DOHH2 (cell line): ENCODE measurements at regions not wholly inside any gene's neighbourhood (a gene's known extent, or its start where the extent isn't known, plus 50 kb on each side); places are given as distances from the start of the nearest gene placed in this dataset.

Experiments
- H3F3A ChIP-seq: fragments of 200-600 bp; sonication (generic), shearing (Covaris generic); 2 replicates; pipeline ENCODE4 v1.6.0; 2016; ENCODE audit warnings: antibody characterized with exemption, mild to moderate bottlenecking; ENCODE audit not compliant: control insufficient read depth, insufficient read depth
- H3K27ac ChIP-seq: fragments of 200-600 bp; sonication (generic); 2 replicates; pipeline ENCODE4 v1.5.1; 2014; ENCODE audit warnings: low read depth, mild to moderate bottlenecking, low read length, moderate library complexity
- H3K27me3 ChIP-seq: fragments of 200-600 bp; sonication (generic); 2 replicates; pipeline ENCODE4 v1.6.1; 2014; ENCODE audit warnings: mild to moderate bottlenecking, low read length, mixed read lengths; ENCODE audit not compliant: control insufficient read depth
- H3K36me3 ChIP-seq: fragments of 200-600 bp; sonication (generic); 2 replicates; pipeline ENCODE4 v1.6.1; 2014; ENCODE audit warnings: mild to moderate bottlenecking, low read length, moderate library complexity, mixed read lengths; ENCODE audit not compliant: control insufficient read depth
- H3K4me1 ChIP-seq: fragments of 200-600 bp; sonication (generic); 2 replicates; pipeline ENCODE4 v1.6.1; 2014; ENCODE audit warnings: mild to moderate bottlenecking, low read length, mixed read lengths; ENCODE audit not compliant: control insufficient read depth
- H3K4me2 ChIP-seq: fragments of 200-600 bp; sonication (generic); 2 replicates; pipeline ENCODE4 v1.6.0; 2014; ENCODE audit warnings: mild to moderate bottlenecking, low read length, moderate library complexity
- H3K4me3 ChIP-seq: fragments of 200-600 bp; sonication (generic); 2 replicates; pipeline ENCODE4 v1.5.1; 2014; ENCODE audit warnings: mild to moderate bottlenecking, low read length, mixed read lengths
- H3K79me2 ChIP-seq: fragments of 200-600 bp; sonication (generic); 2 replicates; pipeline ENCODE4 v1.6.1; 2014; ENCODE audit warnings: mild to moderate bottlenecking, low read length, mixed read lengths; ENCODE audit not compliant: control insufficient read depth
- H3K9me2 ChIP-seq: fragments of 200-600 bp; sonication (generic); replicated peaks from 2 replicates; pipeline ENCODE4 v1.6.1; 2014; ENCODE audit warnings: mild to moderate bottlenecking, low read length, mixed read lengths; ENCODE audit not compliant: control insufficient read depth
- H3K9me3 ChIP-seq: fragments of 200-600 bp; sonication (generic); 2 replicates; pipeline ENCODE4 v1.6.1; 2014; ENCODE audit warnings: antibody characterized with exemption, low read length, mixed read lengths; ENCODE audit not compliant: control insufficient read depth, insufficient read depth
- H4K20me1 ChIP-seq: fragments of 200-600 bp; sonication (generic); 2 replicates; pipeline ENCODE4 v1.6.0; 2014; ENCODE audit warnings: low read depth, mild to moderate bottlenecking, antibody characterized with exemption, low read length, moderate library complexity; ENCODE audit not compliant: control insufficient read depth, insufficient read depth
- EZH2phosphoT487 ChIP-seq: fragments of 200-600 bp; sonication (generic); IDR thresholded peaks from 2 replicates; pipeline ENCODE4 v1.6.1; 2017; ENCODE audit warnings: borderline replicate concordance, mild to moderate bottlenecking, antibody characterized with exemption, low read length, moderate library complexity, mixed read lengths
- TF ChIP-seq, protein P1 (sequence below): fragments of 200-600 bp; sonication (generic); IDR thresholded peaks from one replicate; pipeline ENCODE4 v1.5.1; 2014; ENCODE audit warnings: antibody characterized with exemption, mild to moderate bottlenecking, low read depth, low read length; ENCODE audit not compliant: poor library complexity, severe bottlenecking

DNA sequence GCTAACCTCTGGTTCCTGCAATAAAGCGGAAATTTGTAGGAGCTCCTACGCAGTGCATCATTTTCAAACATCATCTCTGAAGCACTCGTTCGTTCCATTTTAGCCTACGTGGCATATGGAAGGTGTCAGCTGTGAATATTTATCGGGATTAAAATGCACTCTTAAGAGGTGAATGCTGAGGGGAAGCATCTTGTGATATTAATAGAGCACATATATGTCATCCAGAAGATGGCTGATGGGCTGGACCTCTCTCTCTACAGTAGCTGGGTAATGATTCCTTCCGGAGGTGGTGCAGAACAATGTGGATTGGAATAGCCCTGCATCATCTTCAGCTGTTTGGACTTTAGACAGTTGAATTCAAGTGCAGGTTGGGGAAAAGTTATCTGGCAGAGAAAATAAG is 478.7 kb downstream of the DMAC1 start:
- TF ChIP-seq EZH2phosphoT487, result no peak
- TF ChIP-seq, protein P1, sequence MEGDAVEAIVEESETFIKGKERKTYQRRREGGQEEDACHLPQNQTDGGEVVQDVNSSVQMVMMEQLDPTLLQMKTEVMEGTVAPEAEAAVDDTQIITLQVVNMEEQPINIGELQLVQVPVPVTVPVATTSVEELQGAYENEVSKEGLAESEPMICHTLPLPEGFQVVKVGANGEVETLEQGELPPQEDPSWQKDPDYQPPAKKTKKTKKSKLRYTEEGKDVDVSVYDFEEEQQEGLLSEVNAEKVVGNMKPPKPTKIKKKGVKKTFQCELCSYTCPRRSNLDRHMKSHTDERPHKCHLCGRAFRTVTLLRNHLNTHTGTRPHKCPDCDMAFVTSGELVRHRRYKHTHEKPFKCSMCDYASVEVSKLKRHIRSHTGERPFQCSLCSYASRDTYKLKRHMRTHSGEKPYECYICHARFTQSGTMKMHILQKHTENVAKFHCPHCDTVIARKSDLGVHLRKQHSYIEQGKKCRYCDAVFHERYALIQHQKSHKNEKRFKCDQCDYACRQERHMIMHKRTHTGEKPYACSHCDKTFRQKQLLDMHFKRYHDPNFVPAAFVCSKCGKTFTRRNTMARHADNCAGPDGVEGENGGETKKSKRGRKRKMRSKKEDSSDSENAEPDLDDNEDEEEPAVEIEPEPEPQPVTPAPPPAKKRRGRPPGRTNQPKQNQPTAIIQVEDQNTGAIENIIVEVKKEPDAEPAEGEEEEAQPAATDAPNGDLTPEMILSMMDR, result no peak
- H3K27me3 ChIP-seq, result peaks cover 3% of the 10 kb centered on the region; the same call in 1 of the 2 replicates
- H3K4me2 ChIP-seq, result no peak overlapping the region
- H4K20me1 ChIP-seq, result no peaks in the 10 kb centered on the region
- no peaks in the 10 kb centered on the region for H3K9me2 ChIP-seq
- no peaks in the 10 kb centered on the region for H3F3A ChIP-seq
- no peaks in the 10 kb centered on the region for H3K79me2 ChIP-seq
- H3K4me3 ChIP-seq, result no peak overlapping the region
- H3K36me3 ChIP-seq, result no peaks in the 10 kb centered on the region
- H3K27ac ChIP-seq, result no peak overlapping the region
- no peaks in the 10 kb centered on the region for H3K9me3 ChIP-seq
- no peaks in the 10 kb centered on the region for H3K4me1 ChIP-seq

- Histone ChIP-seq H3K9me2 (no peaks in the 10 kb centered on the region), H3K36me3 (no peaks in the 10 kb centered on the region), H3K9me3 (no peaks in the 10 kb centered on the region), H3K4me3 (no peak overlapping the region), H4K20me1 (no peaks in the 10 kb centered on the region), H3K4me2 (no peak overlapping the region), H3F3A (no peaks in the 10 kb centered on the region), H3K27ac (no peak overlapping the region), H3K27me3 (peaks cover 3% of the 10 kb centered on the region; the same call in 1 of the 2 replicates), H3K79me2 (no peaks in the 10 kb centered on the region), H3K4me1 (no peaks in the 10 kb centered on the region)
- TF ChIP-seq EZH2phosphoT487, result no peak
- TF ChIP-seq, protein P1, result no peak
Measured at GRCh38 chr9:7320139-7320538, 479.4 kb downstream of the DMAC1 start.

DNA sequence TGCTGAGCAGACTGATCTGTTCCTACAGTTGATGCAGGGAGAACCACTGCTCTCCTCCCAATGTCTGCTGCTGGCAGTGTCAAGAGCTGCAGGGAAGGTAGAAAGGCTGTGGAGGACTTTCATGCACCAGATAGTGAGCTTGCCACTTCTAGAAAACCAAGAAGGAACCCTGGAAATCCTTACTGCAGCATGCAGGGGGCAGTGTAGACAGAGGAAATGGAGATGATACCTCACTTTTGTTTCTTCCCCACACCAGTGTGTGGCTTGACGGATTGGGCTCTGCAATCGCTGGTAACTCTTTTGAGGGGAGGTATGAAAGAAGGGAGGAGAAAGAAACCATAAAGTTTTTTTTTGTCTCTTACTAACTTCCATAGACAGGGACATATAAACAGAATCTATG is 480.7 kb downstream of the DMAC1 start:
- H3K9me2 ChIP-seq, result no peaks in the 10 kb centered on the region
- H3K36me3 ChIP-seq, result no peaks in the 10 kb centered on the region
- H3K27ac ChIP-seq, result no peak overlapping the region
- no peak overlapping the region for H3K4me3 ChIP-seq
- H3K9me3 ChIP-seq, result no peaks in the 10 kb centered on the region
- H3K79me2 ChIP-seq, result no peaks in the 10 kb centered on the region
- H4K20me1 ChIP-seq, result no peaks in the 10 kb centered on the region
- H3F3A ChIP-seq, result no peaks in the 10 kb centered on the region
- TF ChIP-seq EZH2phosphoT487, result no peak
- TF ChIP-seq, protein P1, result no peak
- H3K4me1 ChIP-seq, result no peaks in the 10 kb centered on the region
- no peak overlapping the region for H3K4me2 ChIP-seq
- peaks cover 3% of the 10 kb centered on the region; the same call in 1 of the 2 replicates for H3K27me3 ChIP-seq

DNA sequence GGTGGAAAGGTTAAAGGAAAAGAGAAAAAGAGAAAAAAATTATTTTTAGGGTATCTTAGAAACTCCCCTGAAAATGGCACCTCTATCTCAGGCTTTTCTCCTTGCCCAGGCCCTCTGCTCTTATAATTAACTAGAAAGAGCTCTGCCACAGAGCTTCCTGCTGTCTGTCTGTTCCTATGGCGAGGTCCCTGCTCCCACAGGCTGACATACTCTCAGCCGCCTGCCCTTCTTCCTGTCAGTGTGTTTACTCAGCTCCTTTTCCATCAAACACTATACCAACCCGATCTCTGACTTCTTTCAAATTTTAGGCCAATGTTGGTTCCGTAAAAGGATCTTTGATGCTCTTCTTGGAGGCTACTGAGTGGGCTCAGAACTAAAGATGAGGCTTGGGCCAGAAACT is 482.6 kb downstream of the DMAC1 start:
- Histone ChIP-seq H3K36me3 (no peaks in the 10 kb centered on the region), H3K79me2 (no peaks in the 10 kb centered on the region), H3K4me2 (no peak overlapping the region), H3K27ac (no peak overlapping the region), H3K27me3 (peaks cover 3% of the 10 kb centered on the region; the same call in 1 of the 2 replicates), H3K9me2 (no peaks in the 10 kb centered on the region), H3K4me1 (no peaks in the 10 kb centered on the region), H3F3A (no peaks in the 10 kb centered on the region), H3K4me3 (no peak overlapping the region), H4K20me1 (no peaks in the 10 kb centered on the region), H3K9me3 (no peaks in the 10 kb centered on the region)
- TF ChIP-seq, protein P1, result no peak
- no peak for TF ChIP-seq EZH2phosphoT487
